HG03457 (cell line): ENCODE measurements at regions not wholly inside any gene's neighbourhood (a gene's known extent, or its start where the extent isn't known, plus 50 kb on each side); places are given as distances from the start of the nearest gene placed in this dataset.
"Not testable (repeated sequence)": the region's sequence is repeated elsewhere in the genome, so short reads cannot be mapped to it uniquely, and the experiment has no call there.

Experiments used
- ATAC-seq: cut with Tn5 transposase; IDR thresholded peaks from one replicate; pipeline ENCODE4 v1.9.1; 2021; ENCODE audit warnings: moderate number of reproducible peaks; ENCODE audit not compliant: unreplicated experiment

DNA sequence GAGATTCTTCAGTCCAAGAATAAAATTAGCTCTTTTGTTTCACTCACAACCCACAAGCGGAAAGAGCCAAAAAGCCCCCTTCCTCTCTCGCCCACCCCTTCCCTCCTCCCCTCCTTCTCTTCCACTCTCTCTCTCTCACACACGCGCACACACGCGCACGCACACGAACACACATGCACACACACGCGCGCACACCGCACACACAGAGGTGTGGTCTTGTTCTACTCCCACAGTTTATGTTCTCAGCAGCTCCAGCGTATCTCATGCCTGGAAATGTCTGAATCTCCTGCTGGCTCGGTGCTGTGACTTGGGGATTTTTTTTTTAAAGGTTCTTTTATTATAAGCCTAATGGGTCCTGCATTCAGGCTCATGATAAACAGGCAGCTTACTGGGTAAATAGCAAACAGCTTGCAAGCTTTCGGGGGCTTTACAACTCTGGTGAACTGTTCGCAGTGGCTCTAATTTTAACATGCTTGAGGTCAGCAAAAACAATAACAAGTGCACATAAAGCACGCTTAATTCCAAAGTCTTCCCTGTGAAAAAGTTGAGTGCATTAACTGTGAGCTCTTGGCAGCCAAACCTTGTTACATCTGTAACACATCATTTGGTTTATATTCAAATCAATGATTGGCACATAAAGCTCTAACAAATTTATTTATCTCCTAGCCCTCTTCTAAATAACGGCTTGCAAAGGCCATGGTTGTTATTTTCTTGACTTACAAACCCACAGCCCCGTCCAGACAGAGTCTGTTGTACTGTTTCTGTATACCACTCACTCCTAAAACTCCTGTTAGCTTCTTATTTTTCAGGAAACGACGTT lies 424.1 kb upstream of the MGMT start:
- ATAC-seq: no peak

- no peak for ATAC-seq
Measured at GRCh38 chr10:129043691-129044090, 423.4 kb upstream of the MGMT start.

- ATAC-seq: no peak
Measured at GRCh38 chr10:129045599-129045998, 421.4 kb upstream of the MGMT start.

- no peak for ATAC-seq
Measured at GRCh38 chr10:129046065-129046681, 420.9 kb upstream of the MGMT start.

DNA sequence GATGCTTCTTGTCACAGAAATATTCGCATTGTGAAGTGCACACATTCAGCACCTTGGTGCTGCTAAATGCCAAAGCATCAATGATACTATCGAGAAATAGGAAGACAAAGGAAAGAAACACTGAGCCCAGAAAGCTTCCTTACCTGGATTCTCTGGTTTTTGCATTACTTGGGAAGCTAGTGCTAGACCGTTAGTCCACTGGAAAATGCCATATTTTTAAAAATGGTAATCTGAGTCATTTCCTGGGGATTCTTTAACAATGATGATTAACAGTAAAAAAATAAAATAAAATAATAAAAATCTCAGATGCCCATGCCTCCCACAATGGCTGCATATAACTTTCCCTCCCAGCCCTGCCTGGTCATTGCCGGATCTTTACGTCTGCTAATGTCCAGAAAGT lies 420.1 kb upstream of the MGMT start:
- no peak for ATAC-seq

- no peak for ATAC-seq
Measured at GRCh38 chr10:129047600-129047999, 419.4 kb upstream of the MGMT start.

DNA sequence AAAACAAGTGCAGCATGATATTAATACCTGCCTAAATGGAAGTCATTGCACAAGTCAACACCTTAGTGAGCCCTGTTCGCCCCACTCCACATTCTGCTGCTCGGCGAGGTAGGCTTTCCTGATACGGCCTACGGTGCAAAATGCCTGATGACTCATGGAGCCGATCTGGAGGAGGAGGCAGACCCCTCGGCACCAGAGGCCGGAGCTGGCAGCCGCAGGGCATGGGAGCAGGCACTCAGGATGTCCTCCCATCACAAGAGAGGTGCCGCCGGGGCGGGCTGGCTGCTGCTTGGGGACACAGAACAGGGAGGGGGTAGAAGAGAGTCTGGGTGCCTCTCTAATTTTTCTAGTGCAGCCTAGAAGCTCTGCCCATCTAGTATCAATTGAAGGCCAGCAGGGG lies 418.5 kb upstream of the MGMT start:
- no peak for ATAC-seq

DNA sequence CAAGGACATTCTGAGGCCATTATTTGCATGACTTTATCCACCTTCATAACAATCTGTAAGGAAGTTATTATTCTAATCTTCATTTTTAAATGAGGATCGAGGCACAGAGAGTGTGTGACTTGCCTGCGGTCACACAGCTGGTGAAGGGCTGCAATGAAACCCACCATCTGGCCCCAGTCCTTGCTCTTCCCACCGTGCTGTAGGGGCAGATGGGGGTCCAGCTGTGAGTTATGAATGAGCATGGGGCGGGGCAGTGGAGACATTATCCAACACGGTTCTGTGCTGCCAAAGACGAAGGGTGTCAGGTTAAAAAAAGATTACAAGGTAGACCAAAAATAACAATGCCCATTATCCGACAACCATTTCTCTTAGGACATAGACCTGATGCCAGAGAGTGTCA lies 417.5 kb upstream of the MGMT start:
- ATAC-seq: no peak

DNA sequence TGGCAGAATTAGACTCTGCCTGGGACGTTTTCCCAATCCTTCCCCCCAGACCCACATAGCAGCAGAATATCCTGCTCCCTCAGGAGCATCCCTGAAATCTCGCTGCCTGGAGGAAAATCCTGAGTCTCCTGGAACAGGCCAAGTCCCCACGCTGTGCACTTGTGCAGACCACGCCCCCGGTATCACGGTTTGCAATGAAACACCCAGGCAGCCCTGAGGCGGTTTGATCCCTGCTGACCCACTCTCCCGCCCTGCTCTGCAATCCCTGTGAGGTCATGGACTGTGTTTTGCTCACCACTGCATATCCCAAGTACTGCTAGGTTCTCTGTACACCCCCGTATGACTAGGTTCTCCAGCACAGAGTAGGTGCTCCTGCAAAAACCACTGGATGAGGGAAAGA lies 411.8 kb upstream of the MGMT start:
- ATAC-seq: no peak

- ATAC-seq: no peak
Measured at GRCh38 chr10:129055986-129056385, 411.1 kb upstream of the MGMT start.

DNA sequence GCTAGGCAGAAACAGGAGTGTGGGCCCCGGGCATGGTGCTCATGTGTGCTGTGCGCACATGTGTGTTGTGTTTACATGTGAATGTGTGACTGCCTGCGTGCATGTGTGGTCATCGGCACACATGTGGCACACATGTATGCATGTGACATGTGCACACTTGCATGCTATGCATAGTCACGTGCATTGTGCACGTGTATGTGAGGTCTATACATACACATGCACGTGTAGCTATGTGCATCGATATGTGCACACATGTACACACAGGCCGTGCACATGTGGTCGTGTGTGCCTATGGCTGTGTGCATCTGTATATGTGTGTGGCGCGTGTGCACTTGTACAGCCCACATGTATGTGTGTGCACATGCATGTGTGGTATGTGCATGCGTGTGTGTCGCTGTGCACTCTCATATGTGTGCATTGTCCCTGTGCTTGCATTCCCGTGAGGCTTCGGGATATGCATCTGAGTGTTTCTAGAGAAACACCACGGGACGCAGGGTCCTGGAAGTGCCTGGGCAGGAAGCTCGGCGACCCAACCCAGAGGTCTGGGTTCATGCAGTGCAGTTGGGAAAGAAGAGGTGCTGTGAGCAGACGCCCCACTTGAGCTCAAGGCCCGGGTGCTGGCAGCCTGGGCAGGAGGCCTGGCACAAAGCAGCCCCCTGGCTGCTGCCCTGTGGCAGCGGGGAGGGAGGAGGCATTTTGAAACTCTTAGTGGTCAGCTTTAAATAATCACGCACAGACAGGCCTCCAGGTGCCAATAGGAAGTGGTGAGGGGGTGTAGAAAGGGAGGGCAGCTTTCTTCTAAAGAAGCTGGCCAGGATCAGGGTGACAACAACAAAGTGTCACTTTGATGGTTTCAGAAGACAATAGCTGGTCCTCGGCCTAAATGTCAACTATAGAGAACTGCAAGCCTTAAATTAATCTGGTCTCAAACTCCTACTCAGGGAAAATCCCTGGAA lies 410.0 kb upstream of the MGMT start:
- ATAC-seq: no peak

DNA sequence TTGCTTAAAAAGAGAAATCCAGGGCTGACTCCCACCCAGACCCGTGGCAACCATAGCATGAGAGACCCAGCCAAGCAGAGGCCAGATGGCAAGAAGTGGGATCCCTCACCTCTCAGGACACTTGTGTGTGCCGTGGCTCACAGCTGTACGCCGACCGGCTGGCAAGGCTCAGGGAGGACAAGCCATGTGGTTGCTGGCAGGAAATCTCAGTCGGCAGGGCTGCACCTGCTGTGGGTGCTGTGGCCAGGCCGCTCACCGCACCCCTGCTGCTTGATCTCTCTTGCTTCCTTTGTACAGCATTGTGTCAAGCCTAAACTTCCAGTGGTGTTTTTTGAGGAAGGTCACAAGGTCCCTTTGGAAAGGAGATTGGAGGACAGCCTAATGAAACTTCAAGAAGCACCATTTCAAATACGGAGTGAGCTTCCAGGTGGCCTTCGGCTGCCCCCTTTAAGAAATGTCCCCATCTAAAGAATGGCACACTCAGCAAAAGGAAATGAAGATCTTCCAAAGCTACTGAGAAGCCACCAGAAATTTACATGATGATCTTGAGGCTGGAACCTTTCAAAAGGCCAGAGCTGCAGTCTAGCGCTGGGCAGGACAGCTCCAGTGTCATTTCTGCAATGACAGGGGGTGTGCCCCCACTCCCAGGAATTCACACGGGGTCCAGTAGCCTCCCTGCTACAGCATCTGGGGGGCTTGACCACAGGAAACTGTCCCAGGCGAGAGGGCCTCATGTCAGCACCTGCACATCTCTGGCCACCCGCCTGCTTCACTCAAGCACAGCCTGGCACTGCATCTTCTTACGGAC lies 409.0 kb upstream of the MGMT start:
- peak; percentile 80 for ATAC-seq

GRCh38 chr10:129058664-129059155 lies 408.3 kb upstream of the MGMT start:
- ATAC-seq: no peak

- ATAC-seq: no peak
Measured at GRCh38 chr10:129059977-129060376, 407.1 kb upstream of the MGMT start.

DNA sequence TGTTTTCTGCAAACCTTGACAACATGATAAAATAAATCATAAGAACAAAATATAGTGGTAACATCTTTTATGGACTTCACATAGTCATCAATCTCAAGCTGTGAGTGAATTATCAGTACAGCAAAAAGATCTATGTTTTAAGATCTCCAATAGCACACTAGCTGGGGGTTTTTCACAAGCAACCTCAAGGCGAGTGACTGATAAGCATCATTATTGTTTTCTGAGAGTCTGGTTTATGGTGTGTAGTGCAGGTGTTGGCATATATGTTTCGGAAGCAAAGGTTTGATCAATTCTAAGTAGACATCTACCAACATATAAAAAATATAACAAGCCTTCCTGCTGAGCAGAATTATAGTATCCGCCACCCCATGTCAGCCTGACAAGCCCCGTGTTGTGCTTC lies 403.8 kb upstream of the MGMT start:
- no peak for ATAC-seq

DNA sequence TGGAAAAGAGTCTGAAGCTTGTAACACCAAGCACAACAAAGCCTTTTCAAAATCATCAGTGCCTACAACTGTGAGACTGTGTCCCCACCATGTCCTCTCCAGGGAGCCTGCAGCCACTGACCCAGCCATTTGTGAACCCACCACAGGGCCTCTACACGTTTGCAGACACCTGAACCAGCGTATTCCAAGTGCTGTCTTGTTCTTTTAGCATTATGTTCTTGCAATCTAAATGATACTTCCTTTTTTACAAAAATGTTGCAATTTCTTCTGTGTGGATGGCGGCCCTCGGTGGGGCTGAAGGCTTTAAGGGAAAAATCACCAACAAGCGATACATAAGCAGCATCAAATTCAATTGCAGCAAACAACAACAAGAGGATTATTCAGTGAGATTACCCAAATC lies 403.2 kb upstream of the MGMT start:
- ATAC-seq: no peak

- ATAC-seq: not testable (repeated sequence)
Measured at GRCh38 chr10:129066529-129066928, 400.5 kb upstream of the MGMT start.

- ATAC-seq: not testable (repeated sequence)
Measured at GRCh38 chr10:129071411-129071810, 395.6 kb upstream of the MGMT start.

DNA sequence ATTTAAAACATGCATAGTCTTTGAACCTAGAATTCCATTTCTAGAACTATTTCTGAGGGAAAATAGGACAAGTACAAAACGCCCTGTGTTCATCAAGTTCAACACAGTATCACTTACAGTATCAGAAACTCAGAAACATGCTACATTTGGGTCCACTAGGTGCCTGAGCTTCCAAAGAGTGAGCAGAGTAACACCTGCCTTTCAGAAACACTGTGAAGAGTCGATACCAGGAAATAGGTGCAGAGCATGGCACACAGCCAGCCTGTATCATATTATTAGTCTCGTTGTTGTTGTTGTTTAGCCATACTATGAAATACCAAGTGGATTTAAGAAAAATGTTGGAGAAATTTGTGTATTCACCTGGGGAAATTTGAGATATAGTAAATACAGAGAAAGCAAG lies 392.1 kb upstream of the MGMT start:
- ATAC-seq: no peak

- ATAC-seq: no peak
Measured at GRCh38 chr10:129075508-129075907, 391.5 kb upstream of the MGMT start.

DNA sequence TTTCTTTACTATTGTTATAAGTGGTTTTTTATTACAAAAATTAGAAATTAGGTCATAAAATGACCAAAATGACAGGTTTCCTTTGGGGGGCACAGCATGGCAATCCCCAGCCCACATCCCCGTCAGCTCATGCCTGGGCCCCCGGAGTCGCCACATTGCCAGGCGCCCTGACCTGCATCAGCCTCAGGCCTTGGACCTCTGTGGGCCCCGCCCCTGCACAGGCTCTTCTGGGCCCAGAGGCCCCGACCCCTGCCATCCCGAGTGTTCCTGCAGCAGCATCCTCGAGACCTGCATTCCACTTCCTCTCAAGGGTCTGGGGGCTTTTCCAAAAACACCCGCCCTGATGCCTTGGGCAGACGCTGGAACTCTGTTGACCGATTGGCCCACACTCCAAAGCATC lies 391.1 kb upstream of the MGMT start:
- no peak for ATAC-seq
